Choroid plexus epithelial cell (primary cell): ENCODE measurements at regions not wholly inside any gene's neighbourhood (a gene's known extent, or its start where the extent isn't known, plus 50 kb on each side); places are given as distances from the start of the nearest gene placed in this dataset.

Source experiments
- DNase-seq: peaks from one replicate; pipeline ENCODE4 v3.0.0-alpha.2; 2010; ENCODE audit warnings: low read depth
- H3K4me3 ChIP-seq: 2 replicates; pipeline ENCODE4 v1.5.1; 2011; ENCODE audit warnings: low read depth, mild to moderate bottlenecking, control low read depth, low read length, moderate library complexity
- CTCF ChIP-seq: conservative IDR thresholded peaks from 2 replicates; pipeline ENCODE4 v1.5.1; 2011; ENCODE audit warnings: low read depth, mild to moderate bottlenecking, control low read depth, inconsistent platforms, low read length, moderate library complexity

- no peak overlapping the region for H3K4me3 ChIP-seq
- TF ChIP-seq CTCF, result no peak
- DNase-seq, result no peak
Observed at GRCh38 chr13:59360916-59361315, 802.8 kb downstream of the DIAPH3 start.

DNA sequence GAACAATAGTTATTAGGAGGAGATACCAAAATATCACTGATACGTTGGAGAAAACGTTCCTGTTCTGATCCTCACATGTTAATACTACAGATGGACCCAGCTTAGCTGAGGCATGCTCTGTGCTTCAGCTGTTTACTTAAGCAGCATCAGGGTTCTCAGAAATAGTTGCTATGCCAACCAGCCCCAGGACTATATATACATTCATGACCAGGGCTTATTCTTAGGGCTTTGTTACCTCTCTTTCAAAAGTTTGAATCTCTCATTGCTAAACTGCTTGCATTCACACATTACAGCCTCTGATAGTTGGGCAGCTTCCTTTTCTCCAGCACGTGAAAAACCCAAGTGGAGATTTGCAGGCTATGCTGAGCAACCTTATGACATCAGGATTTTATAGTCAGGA is 800.4 kb downstream of the DIAPH3 start:
- H3K4me3 ChIP-seq, result no peak overlapping the region
- DNase-seq, result no peak
- TF ChIP-seq CTCF, result no peak

- TF ChIP-seq CTCF, result no peak
- no peak for DNase-seq
- H3K4me3 ChIP-seq, result no peak overlapping the region
Observed at GRCh38 chr13:59363947-59364346, 799.8 kb downstream of the DIAPH3 start.

GRCh38 chr13:59364641-59365085 is 799.1 kb downstream of the DIAPH3 start:
- TF ChIP-seq CTCF, result no peak
- no peak overlapping the region for H3K4me3 ChIP-seq
- no peak for DNase-seq

GRCh38 chr13:59367467-59367866 is 796.3 kb downstream of the DIAPH3 start:
- H3K4me3 ChIP-seq, result no peak overlapping the region
- no peak for TF ChIP-seq CTCF
- DNase-seq, result no peak

DNA sequence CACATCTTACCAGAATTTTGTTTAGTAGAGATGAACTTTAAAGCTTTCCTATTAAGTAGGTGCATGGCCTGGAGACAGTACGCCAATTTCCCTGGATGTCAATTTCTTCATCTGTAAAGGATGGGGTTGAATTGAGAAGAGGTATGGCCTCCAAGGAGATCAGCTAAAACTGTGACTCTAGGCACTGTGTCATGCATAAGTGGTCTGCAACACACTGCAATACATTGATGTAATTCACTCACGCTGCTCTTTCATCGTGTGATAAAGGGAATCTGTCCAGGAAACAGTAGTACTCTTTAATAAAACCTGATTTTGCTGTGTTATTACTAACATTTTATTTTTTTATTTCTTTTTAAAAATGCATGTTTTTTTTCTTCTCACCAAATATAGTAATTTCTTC is 795.8 kb downstream of the DIAPH3 start:
- no peak overlapping the region for H3K4me3 ChIP-seq
- TF ChIP-seq CTCF, result no peak
- no peak for DNase-seq

DNA sequence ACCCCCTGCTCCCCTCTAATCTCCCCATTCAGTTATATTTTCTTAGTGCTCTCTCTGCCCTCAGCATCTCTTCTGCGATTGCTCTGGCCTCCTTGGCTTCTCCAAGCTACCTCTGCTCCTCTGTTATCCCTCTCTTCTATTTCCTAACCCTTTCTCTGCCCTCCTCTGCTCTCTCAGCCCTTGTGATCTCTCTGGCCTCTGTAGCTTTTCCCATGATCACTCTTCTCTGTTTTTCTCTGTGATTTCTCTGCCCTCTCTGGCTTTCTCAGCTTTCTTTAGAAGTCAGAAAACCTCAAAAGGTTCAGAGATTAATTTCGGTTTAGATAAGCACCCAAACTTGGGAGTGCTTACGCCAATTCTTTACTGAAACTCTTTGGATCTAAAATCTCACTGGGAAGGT is 795.0 kb downstream of the DIAPH3 start:
- no peak for TF ChIP-seq CTCF
- H3K4me3 ChIP-seq, result no peak overlapping the region
- DNase-seq, result no peak
